ENCODE measurements at regions not wholly inside any gene's neighbourhood (a gene's known extent, or its start where the extent isn't known, plus 50 kb on each side); places are given as distances from the start of the nearest gene placed in this dataset.

DNA sequence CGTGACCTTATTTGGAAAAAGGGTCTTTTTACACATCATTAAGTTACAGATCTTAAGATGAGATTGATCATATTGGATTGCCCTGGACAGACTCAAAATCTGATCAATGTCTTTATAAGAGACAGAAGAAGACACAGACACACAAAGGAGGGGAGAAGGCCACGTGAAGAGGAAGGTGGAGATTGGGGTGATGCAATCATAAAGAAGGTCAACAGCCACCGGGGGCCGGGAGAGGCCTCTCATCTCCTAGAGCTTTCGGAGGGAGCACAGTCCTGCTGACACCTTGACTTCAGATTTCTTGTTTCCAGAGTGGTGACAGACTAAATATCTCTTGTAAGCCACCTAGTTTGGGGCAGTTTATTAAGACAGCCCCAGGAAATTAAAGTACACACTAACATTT is 204.6 kb upstream of the CSF3R start:
- DNase-seq (ENCODE audit: low spot score) = no peak
- TF ChIP-seq, protein P1, sequence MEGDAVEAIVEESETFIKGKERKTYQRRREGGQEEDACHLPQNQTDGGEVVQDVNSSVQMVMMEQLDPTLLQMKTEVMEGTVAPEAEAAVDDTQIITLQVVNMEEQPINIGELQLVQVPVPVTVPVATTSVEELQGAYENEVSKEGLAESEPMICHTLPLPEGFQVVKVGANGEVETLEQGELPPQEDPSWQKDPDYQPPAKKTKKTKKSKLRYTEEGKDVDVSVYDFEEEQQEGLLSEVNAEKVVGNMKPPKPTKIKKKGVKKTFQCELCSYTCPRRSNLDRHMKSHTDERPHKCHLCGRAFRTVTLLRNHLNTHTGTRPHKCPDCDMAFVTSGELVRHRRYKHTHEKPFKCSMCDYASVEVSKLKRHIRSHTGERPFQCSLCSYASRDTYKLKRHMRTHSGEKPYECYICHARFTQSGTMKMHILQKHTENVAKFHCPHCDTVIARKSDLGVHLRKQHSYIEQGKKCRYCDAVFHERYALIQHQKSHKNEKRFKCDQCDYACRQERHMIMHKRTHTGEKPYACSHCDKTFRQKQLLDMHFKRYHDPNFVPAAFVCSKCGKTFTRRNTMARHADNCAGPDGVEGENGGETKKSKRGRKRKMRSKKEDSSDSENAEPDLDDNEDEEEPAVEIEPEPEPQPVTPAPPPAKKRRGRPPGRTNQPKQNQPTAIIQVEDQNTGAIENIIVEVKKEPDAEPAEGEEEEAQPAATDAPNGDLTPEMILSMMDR (IDR thresholded peaks at IDR 0.05; ENCODE audit: extremely low read depth, missing control alignments) = no peak

- no peak for DNase-seq (ENCODE audit: low spot score)
- TF ChIP-seq, protein P1 (IDR thresholded peaks at IDR 0.05; ENCODE audit: extremely low read depth, missing control alignments) = no peak
Observed at GRCh38 chr1:36675931-36676562, 193.3 kb upstream of the CSF3R start.

GRCh38 chr1:36675106-36675505 is 192.4 kb upstream of the CSF3R start:
- TF ChIP-seq, protein P1 (IDR thresholded peaks at IDR 0.05; ENCODE audit: extremely low read depth, missing control alignments) = no peak
- no peak for DNase-seq (ENCODE audit: low spot score)

DNA sequence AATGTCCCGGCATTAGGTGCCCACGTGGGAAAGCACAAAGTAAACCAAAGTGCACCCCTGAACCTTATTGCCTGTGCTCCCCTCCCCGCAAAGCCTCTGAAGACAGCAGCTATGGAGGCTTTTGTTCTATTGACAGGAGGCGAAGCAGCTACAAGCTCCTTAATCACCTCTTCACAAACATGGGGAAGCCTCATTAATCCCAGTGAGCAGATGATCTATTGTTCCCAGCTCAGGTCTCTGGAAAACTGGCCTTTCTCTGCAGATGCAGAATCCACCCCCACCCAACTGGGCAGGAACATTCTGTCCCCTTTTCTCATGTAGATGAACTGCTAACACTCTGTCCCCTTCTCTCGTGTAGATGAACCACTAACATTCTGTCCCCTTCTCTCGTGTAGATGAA is 190.5 kb upstream of the CSF3R start:
- DNase-seq (ENCODE audit: low spot score) = no peak
- TF ChIP-seq, protein P1 (IDR thresholded peaks at IDR 0.05; ENCODE audit: extremely low read depth, missing control alignments) = no peak

DNA sequence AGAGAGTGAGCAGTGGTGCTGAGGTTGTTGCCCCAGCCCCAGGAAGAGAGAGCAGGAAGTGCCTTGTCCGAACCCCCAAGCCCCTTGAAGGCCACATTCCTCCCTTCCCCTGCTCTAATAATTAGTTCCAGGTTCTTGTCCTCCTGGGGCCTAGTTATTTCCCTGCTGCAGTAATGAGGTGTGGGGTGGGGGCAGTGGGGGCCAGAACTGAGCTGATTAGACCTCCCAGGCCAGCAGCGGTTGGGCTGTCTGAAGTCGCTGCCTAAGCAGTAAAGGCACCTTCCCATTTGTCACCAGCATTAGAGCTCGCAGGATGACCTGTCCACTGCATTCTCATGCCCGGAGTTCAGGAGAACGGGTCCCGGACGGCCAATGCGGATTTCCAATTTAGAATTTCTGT is 186.5 kb upstream of the CSF3R start:
- TF ChIP-seq, protein P1 (IDR thresholded peaks at IDR 0.05; ENCODE audit: extremely low read depth, missing control alignments) = no peak

DNA sequence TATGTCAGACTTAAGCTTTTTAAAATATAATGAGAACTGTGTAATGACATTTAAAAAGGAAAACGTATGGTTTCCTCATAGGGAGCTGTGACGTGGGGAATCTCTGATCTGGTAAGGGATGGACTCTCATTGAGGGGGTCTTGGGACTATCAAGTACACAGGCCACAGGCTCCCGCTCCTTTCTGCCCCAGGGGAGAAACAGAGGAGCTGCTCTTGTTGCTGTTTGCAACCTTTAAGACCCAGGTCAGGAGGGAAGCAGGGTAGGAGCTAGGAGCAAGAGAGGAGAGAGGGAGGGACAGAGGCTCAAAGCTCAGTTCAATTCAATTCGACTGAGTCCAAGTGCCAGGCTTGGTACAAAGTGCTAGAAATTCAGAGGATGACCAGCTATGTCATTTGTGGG is 185.1 kb upstream of the CSF3R start:
- DNase-seq (ENCODE audit: low spot score) = no peak
- TF ChIP-seq, protein P1 (IDR thresholded peaks at IDR 0.05; ENCODE audit: extremely low read depth, missing control alignments) = no peak

More for the DNA sequence above, 186.5 kb upstream of the CSF3R start:
- DNase-seq (ENCODE audit: low spot score) = no peak

GRCh38 chr1:36667256-36667655 is 184.5 kb upstream of the CSF3R start:
- no peak for DNase-seq (ENCODE audit: low spot score)
- TF ChIP-seq, protein P1 (IDR thresholded peaks at IDR 0.05; ENCODE audit: extremely low read depth, missing control alignments) = no peak

Measured in GM20000 (cell line).